ENCODE measurements at regions not wholly inside any gene's neighbourhood (a gene's known extent, or its start where the extent isn't known, plus 50 kb on each side); places are given as distances from the start of the nearest gene placed in this dataset.

DNA sequence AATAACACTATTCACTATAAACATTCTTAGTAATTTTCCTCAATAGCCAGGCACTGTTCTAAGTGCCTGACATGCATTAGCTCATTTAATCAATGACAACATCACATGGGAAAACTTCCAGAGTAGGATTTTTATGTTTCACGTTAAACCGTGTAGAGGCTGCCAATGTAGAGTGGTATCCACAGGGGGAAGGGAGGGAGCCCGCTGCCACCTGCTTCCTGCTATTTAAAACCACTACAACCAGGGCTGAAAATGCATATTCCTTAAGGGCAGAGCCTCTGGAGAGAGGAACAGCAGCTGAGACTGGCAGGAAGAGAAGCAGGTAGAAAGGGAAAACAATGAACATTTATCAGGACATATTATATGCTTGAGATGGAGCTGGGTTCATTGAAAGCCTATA is 684.3 kb upstream of the AUTS2 start:
- H4K20me1 ChIP-seq (ENCODE audit: control insufficient read depth, extremely low read depth, insufficient read depth, low read length): no peaks in the 10 kb centered on the region
- H3K27me3 ChIP-seq (ENCODE audit: control insufficient read depth, insufficient read depth, low read length): no peaks in the 10 kb centered on the region
- no peaks in the 10 kb centered on the region for H3K4me1 ChIP-seq (ENCODE audit: control insufficient read depth, extremely low read depth, insufficient read depth, low read length)
- H3K4me3 ChIP-seq (replicated peaks in 1 of 4; ENCODE audit: control extremely low read depth in 1 of 4, insufficient read depth in 1 of 4, low read depth in 3 of 4, low read length in 4 of 4): no peak overlapping the region
- no peak overlapping the region for H3K9ac ChIP-seq (ENCODE audit: insufficient read depth, low read length)
- H3K27ac ChIP-seq (ENCODE audit: insufficient read depth, low read length): no peak overlapping the region
- no peak overlapping the region for H3K4me2 ChIP-seq (ENCODE audit: extremely low read depth, insufficient read depth, low read length)
- no peaks in the 10 kb centered on the region for H3K9me3 ChIP-seq (ENCODE audit: control insufficient read depth, insufficient read depth, low read depth, low read length)
- H3K79me2 ChIP-seq (ENCODE audit: control insufficient read depth, insufficient read depth, low read length): no peaks in the 10 kb centered on the region
- no peak overlapping the region for H2AFZ ChIP-seq (ENCODE audit: low read length)
- H3K36me3 ChIP-seq (ENCODE audit: control insufficient read depth, insufficient read depth, low read length): no peaks in the 10 kb centered on the region
- TF ChIP-seq EZH2 (IDR thresholded peaks at IDR 0.05; ENCODE audit: low read length, missing control alignments): no peak
- TF ChIP-seq, protein P1, sequence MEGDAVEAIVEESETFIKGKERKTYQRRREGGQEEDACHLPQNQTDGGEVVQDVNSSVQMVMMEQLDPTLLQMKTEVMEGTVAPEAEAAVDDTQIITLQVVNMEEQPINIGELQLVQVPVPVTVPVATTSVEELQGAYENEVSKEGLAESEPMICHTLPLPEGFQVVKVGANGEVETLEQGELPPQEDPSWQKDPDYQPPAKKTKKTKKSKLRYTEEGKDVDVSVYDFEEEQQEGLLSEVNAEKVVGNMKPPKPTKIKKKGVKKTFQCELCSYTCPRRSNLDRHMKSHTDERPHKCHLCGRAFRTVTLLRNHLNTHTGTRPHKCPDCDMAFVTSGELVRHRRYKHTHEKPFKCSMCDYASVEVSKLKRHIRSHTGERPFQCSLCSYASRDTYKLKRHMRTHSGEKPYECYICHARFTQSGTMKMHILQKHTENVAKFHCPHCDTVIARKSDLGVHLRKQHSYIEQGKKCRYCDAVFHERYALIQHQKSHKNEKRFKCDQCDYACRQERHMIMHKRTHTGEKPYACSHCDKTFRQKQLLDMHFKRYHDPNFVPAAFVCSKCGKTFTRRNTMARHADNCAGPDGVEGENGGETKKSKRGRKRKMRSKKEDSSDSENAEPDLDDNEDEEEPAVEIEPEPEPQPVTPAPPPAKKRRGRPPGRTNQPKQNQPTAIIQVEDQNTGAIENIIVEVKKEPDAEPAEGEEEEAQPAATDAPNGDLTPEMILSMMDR (conservative IDR thresholded peaks at IDR 0.05 in 1 of 2, IDR thresholded peaks at IDR 0.05 in 1 of 2; ENCODE audit: low read depth in 1 of 2, low read length in 2 of 2): no peak
- DNase-seq (ENCODE audit: low read depth in 2 of 2): no peak

DNA sequence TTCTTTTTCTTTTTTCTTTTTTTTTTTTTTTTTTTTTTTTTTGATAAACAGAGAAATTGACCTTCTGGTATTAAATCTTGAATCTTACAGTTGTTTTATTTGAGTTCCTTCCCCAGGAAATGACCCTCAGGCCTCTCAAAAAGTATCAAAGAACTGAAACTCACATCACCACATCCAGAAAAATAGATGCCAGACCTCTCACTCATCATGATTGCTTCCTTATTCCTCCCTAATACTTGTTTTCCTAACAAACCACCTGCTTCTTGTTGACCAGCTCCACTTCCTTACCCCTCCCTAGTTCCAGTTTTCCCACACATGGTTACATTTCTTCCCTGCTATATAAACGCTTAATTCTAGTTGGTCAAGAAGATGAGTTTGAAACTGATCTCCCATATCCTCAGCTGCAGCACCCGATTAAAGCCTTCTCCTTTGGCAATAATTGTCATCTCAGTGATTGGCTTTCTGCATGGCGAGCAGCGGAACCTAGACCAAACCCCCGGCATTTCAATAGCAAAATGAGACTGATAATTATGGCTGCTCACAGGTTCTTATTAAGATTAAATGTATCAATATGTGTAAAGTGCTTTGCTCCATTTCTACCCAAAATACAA is 681.1 kb upstream of the AUTS2 start:
- Histone ChIP-seq H2AFZ (ENCODE audit: low read length) (no peak overlapping the region), H3K27ac (ENCODE audit: insufficient read depth, low read length) (no peak overlapping the region), H3K9me3 (ENCODE audit: control insufficient read depth, insufficient read depth, low read depth, low read length) (no peaks in the 10 kb centered on the region), H3K79me2 (ENCODE audit: control insufficient read depth, insufficient read depth, low read length) (no peaks in the 10 kb centered on the region), H3K4me3 (replicated peaks in 1 of 4; ENCODE audit: control extremely low read depth in 1 of 4, insufficient read depth in 1 of 4, low read depth in 3 of 4, low read length in 4 of 4) (no peak overlapping the region), H3K36me3 (ENCODE audit: control insufficient read depth, insufficient read depth, low read length) (no peaks in the 10 kb centered on the region), H3K4me1 (ENCODE audit: control insufficient read depth, extremely low read depth, insufficient read depth, low read length) (no peaks in the 10 kb centered on the region), H3K9ac (ENCODE audit: insufficient read depth, low read length) (no peak overlapping the region), H4K20me1 (ENCODE audit: control insufficient read depth, extremely low read depth, insufficient read depth, low read length) (no peaks in the 10 kb centered on the region), H3K4me2 (ENCODE audit: extremely low read depth, insufficient read depth, low read length) (no peak overlapping the region), H3K27me3 (ENCODE audit: control insufficient read depth, insufficient read depth, low read length) (no peaks in the 10 kb centered on the region)
- TF ChIP-seq, protein P1 (conservative IDR thresholded peaks at IDR 0.05 in 1 of 2, IDR thresholded peaks at IDR 0.05 in 1 of 2; ENCODE audit: low read depth in 1 of 2, low read length in 2 of 2): no peak
- DNase-seq (ENCODE audit: low read depth in 2 of 2): no peak

DNA sequence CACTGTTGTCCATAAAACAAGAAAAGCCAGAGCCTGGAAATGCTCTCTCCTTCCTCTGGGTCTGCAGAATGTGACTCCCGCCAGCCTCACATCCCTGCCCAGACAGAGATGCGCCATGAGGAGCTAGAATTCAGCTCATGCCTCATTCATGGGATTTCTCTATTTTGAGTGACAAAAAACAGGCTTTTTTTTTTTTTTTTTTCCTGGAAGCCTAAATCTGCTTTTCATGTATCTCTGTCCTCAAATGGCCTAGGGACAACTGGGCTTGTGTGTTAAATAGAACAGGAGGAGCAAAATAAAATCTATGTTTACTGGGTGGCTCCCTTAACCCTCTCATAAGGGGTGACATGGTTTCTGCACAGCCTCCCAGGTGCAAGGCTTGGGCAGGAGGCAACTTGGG is 679.7 kb upstream of the AUTS2 start:
- no peaks in the 10 kb centered on the region for H4K20me1 ChIP-seq (ENCODE audit: control insufficient read depth, extremely low read depth, insufficient read depth, low read length)
- no peaks in the 10 kb centered on the region for H3K79me2 ChIP-seq (ENCODE audit: control insufficient read depth, insufficient read depth, low read length)
- no peaks in the 10 kb centered on the region for H3K36me3 ChIP-seq (ENCODE audit: control insufficient read depth, insufficient read depth, low read length)
- H2AFZ ChIP-seq (ENCODE audit: low read length): no peak overlapping the region
- no peaks in the 10 kb centered on the region for H3K9me3 ChIP-seq (ENCODE audit: control insufficient read depth, insufficient read depth, low read depth, low read length)
- no peak overlapping the region for H3K4me2 ChIP-seq (ENCODE audit: extremely low read depth, insufficient read depth, low read length)
- DNase-seq (ENCODE audit: low read depth in 2 of 2): no peak
- no peaks in the 10 kb centered on the region for H3K4me1 ChIP-seq (ENCODE audit: control insufficient read depth, extremely low read depth, insufficient read depth, low read length)
- H3K4me3 ChIP-seq (replicated peaks in 1 of 4; ENCODE audit: control extremely low read depth in 1 of 4, insufficient read depth in 1 of 4, low read depth in 3 of 4, low read length in 4 of 4): no peak overlapping the region
- H3K9ac ChIP-seq (ENCODE audit: insufficient read depth, low read length): no peak overlapping the region
- no peak for TF ChIP-seq EZH2 (IDR thresholded peaks at IDR 0.05; ENCODE audit: low read length, missing control alignments)
- TF ChIP-seq, protein P1 (conservative IDR thresholded peaks at IDR 0.05 in 1 of 2, IDR thresholded peaks at IDR 0.05 in 1 of 2; ENCODE audit: low read depth in 1 of 2, low read length in 2 of 2): no peak
- H3K27ac ChIP-seq (ENCODE audit: insufficient read depth, low read length): no peak overlapping the region
- no peaks in the 10 kb centered on the region for H3K27me3 ChIP-seq (ENCODE audit: control insufficient read depth, insufficient read depth, low read length)

Measured in fibroblast of lung (primary cell).